A549 (cell line): ENCODE measurements at regions not wholly inside any gene's neighbourhood (a gene's known extent, or its start where the extent isn't known, plus 50 kb on each side); places are given as distances from the start of the nearest gene placed in this dataset.

ENCODE experiments used
- ATAC-seq, 2 experiments: fragments of 200-7000 bp in 1 of 2; fragments of >200 bp in 1 of 2; cut with Nextera tagmentation in 1 of 2; cut with Tn5 transposase in 1 of 2; 3 replicates each; pipeline versions ENCODE4 v1.8.0 to v1.9.1; 2018 to 2020; ENCODE audit warnings: mild to moderate bottlenecking in 1 of 2, moderate library complexity in 1 of 2
- CTCF ChIA-PET: fragments of 300-600 bp; sonication (Branson Sonifier 250); formaldehyde crosslinking; extraction: SDS; loops from one replicate; lab custom pipeline; 2021; ENCODE audit warnings: antibody characterized with exemption, inconsistent platforms; lab: Yijun Ruan, JAX
- POLR2A ChIA-PET: fragments of 350-600 bp; formaldehyde crosslinking; extraction: SDS; loops from one replicate; lab custom pipeline; 2021; ENCODE audit warnings: antibody characterized with exemption, inconsistent platforms; lab: Yijun Ruan, JAX
- DNase-seq, 2 experiments: peaks; one replicate each; pipeline versions ENCODE4 v3.0.0 to v3.0.0-alpha.2; 2011 to 2016; ENCODE audit warnings: low read depth in 1 of 2, low spot score in 1 of 2
- FAIRE-seq: peaks from 2 replicates; lab custom pipeline; 2011; peaks lifted over from hg19 to GRCh38; lab: Jason Lieb, UNC
- H3K27ac ChIP-seq, 2 experiments: fragments of >200 bp; sonication (Bioruptor Twin); formaldehyde crosslinking; 3 replicates each; pipeline ENCODE4 v1.5.1; 2016 to 2017
- H3K4me1 ChIP-seq: fragments of >200 bp; sonication (Bioruptor Twin); formaldehyde crosslinking; 3 replicates; pipeline ENCODE4 v1.6.1; 2016
- H3K4me2 ChIP-seq: fragments of >200 bp; sonication (Bioruptor Twin); formaldehyde crosslinking; 3 replicates; pipeline ENCODE4 v1.6.1; 2016
- H3K4me3 ChIP-seq: fragments of >200 bp; sonication (Bioruptor Twin); formaldehyde crosslinking; 3 replicates; pipeline ENCODE4 v1.5.1; 2016
- H3K9me3 ChIP-seq: fragments of >200 bp; sonication (Bioruptor Twin); formaldehyde crosslinking; 3 replicates; pipeline ENCODE4 v1.6.1; 2016
- ATOH8 ChIP-seq: fragments of 250-450 bp; sonication (Bioruptor Pico); IDR thresholded peaks from 2 replicates; pipeline ENCODE4 v1.5.0; 2020; ENCODE audit warnings: low read depth, mild to moderate bottlenecking, moderate library complexity
- BHLHE40 ChIP-seq: IDR thresholded peaks from 2 replicates; pipeline ENCODE4 v1.6.1; 2012; ENCODE audit warnings: low read depth, low read length, inconsistent platforms
- CBX2 ChIP-seq: fragments of 200-600 bp; sonication (generic); IDR thresholded peaks from 2 replicates; pipeline ENCODE4 v1.6.1; 2016; ENCODE audit warnings: low read depth, mild to moderate bottlenecking, borderline replicate concordance
- CHD2 ChIP-seq: fragments of 150-350 bp; IDR thresholded peaks from 2 replicates; pipeline ENCODE4 v1.6.1; 2014; ENCODE audit warnings: low read length; ENCODE audit not compliant: partially characterized antibody
- CTCF ChIP-seq: fragments of >200 bp; sonication (Bioruptor Twin); formaldehyde crosslinking; IDR thresholded peaks from 3 replicates; pipeline ENCODE4 v1.5.1; 2016
- ELK1 ChIP-seq: fragments of 150-350 bp; IDR thresholded peaks from 2 replicates; pipeline ENCODE4 v1.6.1; 2014; ENCODE audit warnings: low read depth, mild to moderate bottlenecking, low read length
- FOSB ChIP-seq: fragments of 250-450 bp; sonication (Bioruptor Pico); IDR thresholded peaks from 2 replicates; pipeline ENCODE4 v1.5.0; 2020; ENCODE audit warnings: mild to moderate bottlenecking, moderate library complexity
- HDAC2 ChIP-seq: fragments of 200-600 bp; sonication (generic); IDR thresholded peaks from 2 replicates; pipeline ENCODE4 v1.6.1; 2016
- HES2 ChIP-seq: fragments of >200 bp; sonication (Bioruptor Twin); formaldehyde crosslinking; IDR thresholded peaks from 2 replicates; pipeline ENCODE4 v1.6.1; 2016
- HMGXB4 ChIP-seq: fragments of 250-450 bp; sonication (Bioruptor Pico); IDR thresholded peaks from 2 replicates; pipeline ENCODE4 v1.5.0; 2021; ENCODE audit warnings: mild to moderate bottlenecking, moderate library complexity, borderline replicate concordance
- HOXB5 ChIP-seq: fragments of 250-450 bp; sonication (Bioruptor Pico); IDR thresholded peaks from 2 replicates; pipeline ENCODE4 v1.5.0; 2020; ENCODE audit warnings: mild to moderate bottlenecking, moderate library complexity
- JUNB ChIP-seq: fragments of >200 bp; sonication (Bioruptor Twin); formaldehyde crosslinking; IDR thresholded peaks from 2 replicates; pipeline ENCODE4 v1.6.1; 2016
- KDM1A ChIP-seq: fragments of 200-600 bp; sonication (generic); IDR thresholded peaks from 2 replicates; pipeline ENCODE4 v1.6.1; 2016; ENCODE audit warnings: low read depth, mild to moderate bottlenecking
- KDM5A ChIP-seq: fragments of 200-600 bp; sonication (generic); IDR thresholded peaks from 2 replicates; pipeline ENCODE4 v1.6.1; 2016; ENCODE audit warnings: antibody characterized with exemption, mild to moderate bottlenecking
- MAX ChIP-seq: IDR thresholded peaks from 2 replicates; pipeline ENCODE4 v1.6.1; 2012
- NFE2L2 ChIP-seq: fragments of 150-350 bp; conservative IDR thresholded peaks from 2 replicates; pipeline ENCODE4 v1.6.1; 2014; ENCODE audit warnings: low read length
- PBX3 ChIP-seq: IDR thresholded peaks from 2 replicates; pipeline ENCODE4 v1.6.1; 2012
- POLR2AphosphoS2 ChIP-seq: conservative IDR thresholded peaks from 2 replicates; pipeline ENCODE4 v1.6.1; 2012; ENCODE audit warnings: low read length, improper control_type of control experiment, inconsistent platforms
- SMC3 ChIP-seq: fragments of >200 bp; sonication (Bioruptor Twin); formaldehyde crosslinking; IDR thresholded peaks from 3 replicates; pipeline ENCODE4 v1.6.1; 2018; ENCODE audit warnings: inconsistent platforms
- ZFP36 ChIP-seq: fragments of 450-650 bp; IDR thresholded peaks from 2 replicates; pipeline ENCODE4 v1.6.1; 2014; ENCODE audit warnings: borderline replicate concordance; ENCODE audit not compliant: partially characterized antibody
- ZNF302 ChIP-seq: fragments of 250-450 bp; sonication (Bioruptor Pico); IDR thresholded peaks from 2 replicates; pipeline ENCODE4 v1.9.0; 2021; ENCODE audit warnings: inconsistent platforms, mild to moderate bottlenecking, moderate library complexity
- ZSCAN20 ChIP-seq: fragments of 250-450 bp; sonication (Bioruptor Pico); IDR thresholded peaks from 2 replicates; pipeline ENCODE4 v1.8.0; 2022; ENCODE audit warnings: mild to moderate bottlenecking, moderate library complexity
- WGBS: methylation state at CpG from one replicate; pipeline ENCODE4 v1.1.6; 2017; ENCODE audit errors: missing lambda C conversion rate; 5-methylcytosine and 5-hydroxymethylcytosine counted together

GRCh38 chr6:119526561-119527230 lies 177.1 kb upstream of the MAN1A1 start:
- WGBS: 9% methylated on average over 7 of the region's 7 CpGs
- FAIRE-seq (no peak), ATAC-seq (no peak)

GRCh38 chr6:119524410-119524809 lies 174.8 kb upstream of the MAN1A1 start:
- no peak for DNase-seq
- ChIA-PET CTCF (no interaction called here), POLR2A (no interaction called here)
- no peaks in the 10 kb centered on the region for H3K4me1 ChIP-seq
- H3K4me3 ChIP-seq: no peak overlapping the region
- TF ChIP-seq NFE2L2 (no peak), HDAC2 (no peak), SMC3 (no peak), PBX3 (no peak), HOXB5 (CRISPR knock-in tag) (no peak), ZFP36 (no peak), CBX2 (no peak), KDM5A (no peak), MAX (no peak), ELK1 (no peak), BHLHE40 (no peak), FOSB (no peak), KDM1A (no peak), HES2 (no peak)
- H3K27ac ChIP-seq: no peak overlapping the region
- ATAC-seq: no peak
- H3K9me3 ChIP-seq: no peaks in the 10 kb centered on the region
- H3K4me2 ChIP-seq: no peak overlapping the region
- no peak for FAIRE-seq
- 3% methylated on average over 1 of the region's 1 CpG for WGBS

More at GRCh38 chr6:119526561-119527230, 177.1 kb upstream of the MAN1A1 start:
- POLR2A ChIA-PET: no interaction called here
- CTCF ChIA-PET: no interaction called here
- H3K9me3 ChIP-seq: no peaks in the 10 kb centered on the region
- TF ChIP-seq CTCF (no peak), HES2 (no peak), ZNF302 (CRISPR knock-in tag) (no peak)
- no peak overlapping the region for H3K4me3 ChIP-seq
- no peak for DNase-seq
- H3K4me1 ChIP-seq: no peaks in the 10 kb centered on the region
- no peak overlapping the region for H3K27ac ChIP-seq
- H3K4me2 ChIP-seq: no peak overlapping the region

GRCh38 chr6:119523556-119523955 lies 174.0 kb upstream of the MAN1A1 start:
- Histone ChIP-seq H3K4me1 (no peaks in the 10 kb centered on the region), H3K27ac (no peak overlapping the region), H3K4me2 (no peak overlapping the region), H3K4me3 (no peak overlapping the region), H3K9me3 (no peaks in the 10 kb centered on the region)
- 0% methylated on average over 1 of the region's 1 CpG for WGBS
- FAIRE-seq: no peak
- no peak for ATAC-seq
- POLR2A ChIA-PET: no interaction called here
- DNase-seq: no peak
- CTCF ChIA-PET: no interaction called here
- TF ChIP-seq JUNB: no peak
- TF ChIP-seq CHD2: no peak
- no peak for TF ChIP-seq POLR2AphosphoS2
- no peak for TF ChIP-seq ELK1
- no peak for TF ChIP-seq CTCF
- no peak for TF ChIP-seq HMGXB4 (CRISPR knock-in tag)
- no peak for TF ChIP-seq ZFP36
- no peak for TF ChIP-seq ZSCAN20 (CRISPR knock-in tag)
- no peak for TF ChIP-seq ATOH8 (CRISPR knock-in tag)
